GM10248 (cell line): ENCODE measurements at regions not wholly inside any gene's neighbourhood (a gene's known extent, or its start where the extent isn't known, plus 50 kb on each side); places are given as distances from the start of the nearest gene placed in this dataset.

Source experiments
- CTCF ChIA-PET: fragments of 300-600 bp; sonication (Branson Sonifier 250); formaldehyde crosslinking; extraction: SDS; loops from one replicate; lab custom pipeline; 2021; ENCODE audit warnings: antibody characterized with exemption; lab: Yijun Ruan, JAX
- POLR2A ChIA-PET: fragments of 350-650 bp; sonication (Branson Sonifier 250); formaldehyde crosslinking; extraction: SDS; loops from one replicate; lab custom pipeline; 2020; ENCODE audit warnings: antibody characterized with exemption; lab: Yijun Ruan, JAX
- DNase-seq: peaks from one replicate; pipeline ENCODE4 v3.0.0; 2012; ENCODE audit errors: extremely low spot score
- TF ChIP-seq, protein P1 (sequence below): IDR thresholded peaks from 2 replicates; pipeline ENCODE4 v1.5.1; 2012; ENCODE audit warnings: mild to moderate bottlenecking, low read depth; ENCODE audit errors: extremely low read depth, missing control alignments, control extremely low read depth

DNA sequence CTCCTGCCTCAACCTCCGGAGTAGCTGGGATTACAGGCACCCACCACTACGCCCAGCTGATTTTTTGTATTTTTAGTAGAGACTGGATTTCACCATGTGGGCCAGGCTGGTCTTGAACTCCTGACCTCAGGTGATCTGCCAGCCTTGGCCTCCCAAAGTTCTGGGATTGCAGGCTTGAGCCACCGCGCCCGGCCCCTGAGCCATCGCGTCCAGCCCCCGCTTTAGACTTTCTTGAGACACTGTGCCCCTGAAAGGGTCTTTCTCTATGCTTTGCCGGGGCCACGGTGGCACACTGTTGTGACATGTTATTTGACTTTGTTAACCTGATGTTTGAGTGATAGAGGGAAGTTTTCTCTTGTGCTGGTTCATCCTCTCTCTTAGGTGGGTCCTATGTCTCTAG is 186.4 kb downstream of the BTG1 start:
- TF ChIP-seq, protein P1, sequence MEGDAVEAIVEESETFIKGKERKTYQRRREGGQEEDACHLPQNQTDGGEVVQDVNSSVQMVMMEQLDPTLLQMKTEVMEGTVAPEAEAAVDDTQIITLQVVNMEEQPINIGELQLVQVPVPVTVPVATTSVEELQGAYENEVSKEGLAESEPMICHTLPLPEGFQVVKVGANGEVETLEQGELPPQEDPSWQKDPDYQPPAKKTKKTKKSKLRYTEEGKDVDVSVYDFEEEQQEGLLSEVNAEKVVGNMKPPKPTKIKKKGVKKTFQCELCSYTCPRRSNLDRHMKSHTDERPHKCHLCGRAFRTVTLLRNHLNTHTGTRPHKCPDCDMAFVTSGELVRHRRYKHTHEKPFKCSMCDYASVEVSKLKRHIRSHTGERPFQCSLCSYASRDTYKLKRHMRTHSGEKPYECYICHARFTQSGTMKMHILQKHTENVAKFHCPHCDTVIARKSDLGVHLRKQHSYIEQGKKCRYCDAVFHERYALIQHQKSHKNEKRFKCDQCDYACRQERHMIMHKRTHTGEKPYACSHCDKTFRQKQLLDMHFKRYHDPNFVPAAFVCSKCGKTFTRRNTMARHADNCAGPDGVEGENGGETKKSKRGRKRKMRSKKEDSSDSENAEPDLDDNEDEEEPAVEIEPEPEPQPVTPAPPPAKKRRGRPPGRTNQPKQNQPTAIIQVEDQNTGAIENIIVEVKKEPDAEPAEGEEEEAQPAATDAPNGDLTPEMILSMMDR, result no peak
- CTCF ChIA-PET, result interaction anchor here (1.6 kb wide), 1 partner anchor 42 kb away, joined by 3 read pairs; no protein-coding TSS in a partner anchor
- POLR2A ChIA-PET, result no interaction called here
- DNase-seq, result no peak

DNA sequence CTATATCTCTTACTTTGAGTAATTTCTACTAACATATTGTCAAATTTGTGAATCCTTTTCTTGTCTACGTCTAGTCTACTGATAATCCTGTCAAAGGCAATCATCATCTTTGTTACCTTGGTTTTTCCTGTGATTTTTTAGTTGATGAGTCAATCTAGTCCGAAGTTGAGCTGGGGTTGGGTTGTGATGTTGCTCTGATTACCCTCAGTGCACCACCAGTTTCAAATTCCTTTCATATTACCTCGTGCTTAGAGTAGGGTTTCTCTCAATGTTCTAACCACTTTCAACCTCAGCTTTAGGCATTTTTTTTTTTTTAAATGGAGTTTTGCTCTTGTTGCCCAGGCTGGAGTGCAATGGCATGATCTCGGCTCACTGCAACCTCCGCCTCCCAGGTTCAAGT is 186.8 kb downstream of the BTG1 start:
- CTCF ChIA-PET, result interaction anchor here (1.6 kb wide), 1 partner anchor 42 kb away, joined by 3 read pairs; no protein-coding TSS in a partner anchor
- POLR2A ChIA-PET, result no interaction called here
- TF ChIP-seq, protein P1, result no peak
- DNase-seq, result no peak

DNA sequence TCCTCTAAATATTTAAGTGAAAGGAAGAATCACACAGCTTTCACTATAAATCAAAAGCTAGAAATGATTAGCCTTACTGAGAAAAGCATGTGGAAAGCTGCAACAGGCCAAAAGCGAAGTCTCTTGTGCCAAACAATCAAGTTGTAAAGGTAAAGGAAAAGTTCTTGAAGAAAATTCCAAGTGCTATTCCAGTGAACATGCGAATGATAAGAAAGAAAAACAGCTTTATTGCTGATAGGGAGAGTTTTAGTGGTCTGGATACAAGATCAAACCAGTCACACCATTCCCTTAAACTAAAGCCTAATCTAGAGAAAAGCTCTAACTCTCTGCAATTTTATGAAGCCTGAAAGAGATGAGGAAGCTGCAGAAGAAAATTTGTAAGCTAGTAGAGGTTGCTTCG is 190.9 kb downstream of the BTG1 start:
- ChIA-PET CTCF (interaction anchor here (1.2 to 1.3 kb wide), 2 partner anchors 20 to 694 kb away, joined by 3 to 4 read pairs; no protein-coding TSS in a partner anchor), POLR2A (no interaction called here)
- DNase-seq, result no peak
- TF ChIP-seq, protein P1, result no peak

DNA sequence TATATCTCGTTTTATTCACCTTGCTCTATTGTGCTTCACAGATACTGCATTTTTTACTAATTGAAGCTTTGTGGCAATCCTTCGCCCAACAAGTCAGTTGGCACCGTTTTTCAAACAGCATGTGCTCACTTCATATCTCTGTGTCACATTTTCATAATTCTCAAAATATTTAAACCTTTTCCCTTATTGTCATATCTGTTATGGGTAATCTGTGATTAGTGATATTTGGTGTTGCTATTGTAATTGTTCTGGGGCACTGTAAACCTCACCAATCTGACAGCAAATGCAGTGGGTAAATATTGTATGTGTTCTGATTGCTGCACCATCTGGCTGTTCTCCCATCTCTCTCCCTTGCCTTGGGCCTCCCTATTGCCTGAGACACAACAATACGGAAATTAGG is 191.3 kb downstream of the BTG1 start:
- no peak for DNase-seq
- TF ChIP-seq, protein P1, result no peak
- POLR2A ChIA-PET, result no interaction called here
- CTCF ChIA-PET, result interaction anchor here (1.2 to 1.3 kb wide), 2 partner anchors 20 to 695 kb away, joined by 3 to 4 read pairs; no protein-coding TSS in a partner anchor

DNA sequence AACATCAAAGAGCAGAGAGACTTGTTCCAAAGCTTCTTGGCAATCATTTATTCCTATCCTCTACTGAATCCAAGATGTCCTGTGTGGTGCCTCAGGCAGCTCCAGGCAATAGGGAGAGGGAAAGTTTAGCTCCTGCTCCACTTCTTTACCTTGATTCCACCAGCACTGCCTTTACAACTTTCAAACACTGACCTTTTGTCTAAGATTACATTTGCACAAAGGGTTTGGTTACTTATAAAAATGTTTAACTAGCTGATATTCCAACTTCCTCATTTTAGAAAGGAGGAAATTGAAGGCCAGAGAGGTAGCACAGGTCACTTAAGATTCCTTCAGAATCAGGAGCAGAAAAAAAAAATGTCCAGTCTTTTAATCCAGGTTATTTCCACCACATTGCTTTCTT is 192.7 kb downstream of the BTG1 start:
- TF ChIP-seq, protein P1, result no peak
- ChIA-PET CTCF (interaction anchor here (1.6 kb wide), 1 partner anchor 11 kb away, joined by 4 read pairs; no protein-coding TSS in a partner anchor), POLR2A (no interaction called here)
- DNase-seq, result no peak

DNA sequence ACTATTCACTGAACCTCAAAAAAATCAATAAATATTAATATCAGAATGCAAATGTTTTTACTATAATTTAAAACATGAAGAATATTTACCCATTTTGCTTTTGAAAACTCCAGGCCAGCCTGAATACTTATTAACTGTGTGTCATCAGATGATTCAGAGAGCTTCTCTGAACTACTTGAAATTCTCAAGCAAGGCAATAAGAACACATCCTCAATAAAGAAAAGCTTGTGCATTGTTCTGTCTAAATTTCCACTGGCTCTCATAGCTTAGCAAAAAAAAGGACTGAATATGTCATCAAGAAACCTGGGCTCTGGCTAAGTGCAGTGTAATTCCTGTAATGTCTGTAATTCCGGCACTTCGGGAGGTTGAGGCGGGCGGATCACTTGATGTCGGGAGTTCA is 194.1 kb downstream of the BTG1 start:
- DNase-seq, result no peak
- TF ChIP-seq, protein P1, result no peak
- ChIA-PET POLR2A (no interaction called here), CTCF (interaction anchor here (0.8 to 1.0 kb wide), 2 partner anchors 15 to 358 kb away, joined by 3 read pairs; no protein-coding TSS in a partner anchor)
